DMS53 treated with DMSO at 0.1 percent for 48 hours (cell line): ENCODE measurements at regions not wholly inside any gene's neighbourhood (a gene's known extent, or its start where the extent isn't known, plus 50 kb on each side); places are given as distances from the start of the nearest gene placed in this dataset.
"Not testable (repeated sequence)": the region's sequence is repeated elsewhere in the genome, so short reads cannot be mapped to it uniquely, and the experiment has no call there.

Source experiments
- DNase-seq: peaks from one replicate; lab custom pipeline; 2025; ENCODE audit not compliant: unreplicated experiment; lab: John Stamatoyannopoulos, UW

- DNase-seq, result no peak
Observed at GRCh38 chr1:60823151-60823550, 259.2 kb upstream of the NFIA start.

- no peak for DNase-seq
Observed at GRCh38 chr1:60822252-60822651, 260.1 kb upstream of the NFIA start.

- DNase-seq, result no peak
Observed at GRCh38 chr1:60821156-60821555, 261.2 kb upstream of the NFIA start.

DNA sequence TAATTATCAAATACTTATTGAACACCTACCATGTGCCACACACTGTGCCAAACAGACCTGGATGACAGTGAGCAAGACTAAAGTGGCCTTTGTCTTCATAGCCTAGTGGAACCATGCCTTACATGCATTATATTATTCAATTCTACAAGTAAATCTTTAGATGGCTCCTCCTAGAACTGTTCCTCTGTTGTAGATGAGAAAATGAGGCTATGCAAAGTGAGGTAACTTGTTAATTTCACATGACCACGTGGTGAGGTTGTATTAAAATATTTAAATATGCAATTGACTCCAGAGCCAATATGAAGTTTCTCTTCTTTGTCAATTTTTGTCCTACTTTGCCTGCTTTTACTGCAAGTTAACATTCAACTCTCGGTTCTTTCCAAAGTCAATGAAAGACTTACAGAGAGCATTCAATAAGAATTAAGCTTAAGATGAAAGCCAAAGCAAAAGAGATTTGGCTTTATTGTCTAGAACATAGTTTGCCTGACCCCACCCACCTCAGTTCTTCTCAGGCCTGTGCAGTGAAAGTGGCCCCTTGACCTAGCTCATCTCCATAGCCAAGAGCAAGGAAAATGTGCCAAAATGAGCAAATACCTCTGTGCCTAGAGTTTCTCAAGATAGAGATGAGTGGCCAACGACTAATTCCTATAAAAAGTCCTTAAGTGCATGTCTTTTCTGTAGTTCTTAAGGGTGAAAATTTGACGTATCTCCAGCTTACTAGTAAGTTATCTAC lies 263.2 kb upstream of the NFIA start:
- DNase-seq, result no peak

GRCh38 chr1:60813071-60813470 lies 269.3 kb upstream of the NFIA start:
- no peak for DNase-seq

DNA sequence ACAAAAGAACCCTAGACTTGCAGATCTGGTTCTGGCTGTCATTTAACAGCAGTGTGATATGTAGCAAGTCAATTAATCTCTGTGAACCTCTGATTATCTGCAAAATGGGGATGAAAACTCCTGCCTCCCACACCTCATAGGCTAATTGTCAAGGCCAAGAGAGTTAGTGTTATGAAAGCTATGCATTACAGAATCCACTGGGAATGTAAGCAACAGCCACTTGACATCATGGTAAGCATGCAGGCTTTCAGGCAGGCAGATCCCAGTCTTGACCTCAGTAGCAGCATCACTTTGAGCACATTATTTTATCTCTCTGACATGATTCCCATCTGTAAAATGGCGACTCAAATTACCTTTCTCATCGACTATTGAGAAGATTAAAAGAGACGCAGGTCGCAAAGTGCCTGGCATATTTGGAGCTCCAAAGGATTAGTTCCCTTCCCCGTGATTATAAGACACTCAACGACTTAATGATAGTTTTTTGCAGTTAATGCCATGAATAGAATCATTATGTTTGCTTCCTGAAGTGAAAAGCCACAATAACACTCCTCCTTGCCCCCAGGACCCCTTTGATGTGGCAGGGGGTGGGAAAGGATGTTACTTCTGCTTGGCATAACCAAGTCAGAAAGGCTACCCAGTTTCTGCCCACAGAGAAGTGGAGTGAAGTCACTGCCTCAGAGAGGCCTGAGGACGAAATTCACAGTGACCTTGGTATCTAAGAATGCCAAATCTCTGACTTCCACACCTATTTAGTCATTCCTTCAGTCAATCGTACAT lies 273.0 kb upstream of the NFIA start:
- no peak for DNase-seq

DNA sequence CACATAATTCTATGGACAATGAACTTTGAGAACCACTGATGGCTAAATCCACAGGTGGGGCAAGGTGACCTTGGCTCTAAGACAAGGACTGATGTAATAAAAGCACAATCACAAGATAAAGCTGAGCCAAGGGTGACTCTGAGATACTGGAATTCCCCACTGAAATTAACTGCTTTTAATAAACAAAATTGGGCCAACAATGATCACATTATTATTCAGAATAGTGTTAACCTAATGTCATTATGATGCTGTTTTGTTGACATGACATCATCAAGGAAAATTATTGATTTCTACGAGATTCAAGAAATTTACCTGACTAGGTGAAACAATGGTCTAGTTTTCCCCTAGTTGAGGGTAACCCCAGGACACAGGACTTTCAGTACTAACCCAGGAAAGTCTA lies 273.7 kb upstream of the NFIA start:
- no peak for DNase-seq

GRCh38 chr1:60802884-60803283 lies 279.5 kb upstream of the NFIA start:
- DNase-seq, result no peak

- DNase-seq, result no peak
Observed at GRCh38 chr1:60797351-60797750, 285.0 kb upstream of the NFIA start.

DNA sequence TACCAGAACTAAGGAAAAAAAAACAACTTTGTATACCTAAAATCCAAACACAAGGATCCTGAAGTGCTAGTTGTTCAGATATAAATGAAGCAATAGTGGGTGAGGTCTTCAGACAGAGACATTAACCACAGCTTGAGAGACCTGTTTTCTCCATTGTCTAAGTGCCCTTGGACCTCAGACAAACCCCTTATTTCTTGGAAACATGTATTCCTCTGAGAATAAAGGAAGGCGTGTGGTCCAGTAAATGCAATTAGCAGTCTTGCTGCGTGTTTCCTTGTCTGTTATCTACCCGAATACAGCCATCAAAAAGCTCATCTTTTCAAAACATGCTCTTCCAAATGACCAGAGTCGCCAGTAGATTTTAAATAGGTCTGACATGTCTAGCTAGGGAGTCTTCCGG lies 291.1 kb upstream of the NFIA start:
- no peak for DNase-seq

- not testable (repeated sequence) for DNase-seq
Observed at GRCh38 chr1:60773099-60773498, 309.3 kb upstream of the NFIA start.

GRCh38 chr1:60769082-60769481 lies 313.3 kb upstream of the NFIA start:
- DNase-seq, result no peak

DNA sequence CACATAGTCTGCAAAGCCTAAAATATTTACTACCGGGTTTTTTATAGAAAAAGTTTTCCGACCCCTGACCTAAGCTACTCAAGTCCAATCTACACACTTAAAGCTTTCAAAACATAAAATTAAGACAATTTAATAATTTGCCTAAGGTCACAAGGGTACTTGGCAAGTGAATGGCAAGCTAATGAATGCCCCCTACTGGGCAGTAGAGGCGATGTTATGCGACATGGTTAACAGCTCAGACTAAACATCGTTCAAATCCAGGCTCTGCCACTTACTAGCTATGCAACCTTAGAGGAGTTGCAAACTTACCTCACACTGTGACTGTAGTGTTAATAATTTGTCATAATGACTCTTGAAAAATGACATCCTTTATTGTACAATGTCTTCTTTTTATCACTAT lies 317.2 kb upstream of the NFIA start:
- peak; percentile 86 for DNase-seq

- DNase-seq, result no peak
Observed at GRCh38 chr1:60764489-60764888, 317.9 kb upstream of the NFIA start.

DNA sequence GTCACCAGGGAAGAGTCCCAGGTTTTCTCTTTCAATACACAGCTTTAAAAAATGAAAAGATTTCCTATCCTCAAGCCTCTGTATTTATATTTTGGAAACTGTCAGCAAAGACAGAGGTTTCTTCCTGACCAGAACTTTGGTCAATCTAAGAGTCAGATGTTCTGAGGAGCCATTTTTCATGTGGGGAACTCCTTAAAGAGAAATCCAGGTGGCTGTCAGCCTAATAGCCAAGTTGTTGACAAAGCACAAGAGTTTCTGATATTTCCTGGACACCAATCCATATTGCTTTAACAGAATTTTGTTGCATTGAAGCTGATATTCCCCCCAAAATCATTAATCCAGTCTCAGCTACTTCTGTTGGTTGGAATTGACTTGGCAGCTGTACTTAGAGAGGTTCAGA lies 318.6 kb upstream of the NFIA start:
- DNase-seq, result no peak

GRCh38 chr1:60762911-60763310 lies 319.4 kb upstream of the NFIA start:
- no peak for DNase-seq

GRCh38 chr1:60762176-60762575 lies 320.2 kb upstream of the NFIA start:
- DNase-seq, result no peak

DNA sequence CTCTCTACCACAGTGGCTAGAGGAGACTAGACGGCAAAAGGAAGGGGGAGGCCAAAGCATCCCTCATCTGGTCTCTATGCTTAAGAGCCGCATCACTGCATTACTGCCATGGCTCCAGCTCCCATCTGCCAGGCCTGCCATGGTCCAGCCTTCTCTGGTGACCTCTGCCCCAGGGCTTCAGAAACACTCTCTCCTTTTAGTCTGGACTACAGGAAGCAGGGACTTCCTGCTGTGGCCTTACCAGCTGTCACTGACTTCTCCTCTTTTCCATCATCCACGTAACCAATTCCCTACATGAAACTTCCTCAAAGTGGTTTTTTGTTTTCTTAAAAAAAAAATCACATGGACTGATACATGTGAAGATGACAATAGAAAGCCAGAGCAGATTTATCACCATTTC lies 323.1 kb upstream of the NFIA start:
- DNase-seq, result no peak

GRCh38 chr1:60757485-60757884 lies 324.9 kb upstream of the NFIA start:
- DNase-seq, result no peak

- DNase-seq, result no peak
Observed at GRCh38 chr1:60753036-60753900, 329.1 kb upstream of the NFIA start.

DNA sequence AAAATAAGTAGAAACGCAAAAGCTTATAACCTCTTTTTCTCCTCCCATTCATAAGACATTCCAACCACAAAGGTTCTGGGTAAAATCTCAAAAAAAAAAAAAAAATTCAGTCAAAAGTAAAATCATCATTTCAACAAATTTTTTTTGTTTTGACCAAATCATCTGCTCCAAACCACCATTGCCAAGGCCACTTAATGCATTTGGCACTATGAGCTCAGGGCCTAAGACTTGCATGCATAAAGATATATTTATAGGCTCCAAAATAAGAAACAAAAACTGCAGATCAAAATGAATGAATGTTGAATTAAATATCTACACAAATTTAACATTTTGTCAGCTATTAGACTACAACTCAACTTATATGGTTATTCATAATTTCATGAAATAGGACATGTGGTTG lies 331.1 kb upstream of the NFIA start:
- no peak for DNase-seq

DNA sequence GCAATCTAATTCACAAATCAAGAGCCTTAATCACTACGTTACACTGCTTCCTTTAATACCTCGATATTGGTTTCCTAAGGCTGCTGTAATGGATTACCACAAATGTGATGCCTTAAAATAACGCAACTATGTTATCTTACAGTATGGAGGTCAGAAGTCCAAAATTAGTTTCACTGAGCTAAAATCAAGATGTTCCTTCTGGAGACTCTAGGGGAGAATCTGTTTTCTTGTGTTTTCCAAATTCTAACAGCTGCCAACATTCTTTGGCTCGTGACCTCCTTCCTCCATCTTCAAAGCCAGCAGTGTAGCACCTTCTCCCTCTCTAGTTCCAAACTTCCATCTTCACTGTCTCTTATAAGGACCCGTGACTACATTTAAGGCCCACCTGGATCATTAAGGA lies 335.0 kb upstream of the NFIA start:
- no peak for DNase-seq
